GM15510 (cell line): ENCODE measurements at regions not wholly inside any gene's neighbourhood (a gene's known extent, or its start where the extent isn't known, plus 50 kb on each side); places are given as distances from the start of the nearest gene placed in this dataset.

Experiments
- POLR2A ChIP-seq: IDR thresholded peaks from 3 replicates; pipeline ENCODE4 v1.6.1; 2011; ENCODE audit warnings: borderline replicate concordance; ENCODE audit not compliant: insufficient read length; ENCODE audit errors: extremely low read depth

DNA sequence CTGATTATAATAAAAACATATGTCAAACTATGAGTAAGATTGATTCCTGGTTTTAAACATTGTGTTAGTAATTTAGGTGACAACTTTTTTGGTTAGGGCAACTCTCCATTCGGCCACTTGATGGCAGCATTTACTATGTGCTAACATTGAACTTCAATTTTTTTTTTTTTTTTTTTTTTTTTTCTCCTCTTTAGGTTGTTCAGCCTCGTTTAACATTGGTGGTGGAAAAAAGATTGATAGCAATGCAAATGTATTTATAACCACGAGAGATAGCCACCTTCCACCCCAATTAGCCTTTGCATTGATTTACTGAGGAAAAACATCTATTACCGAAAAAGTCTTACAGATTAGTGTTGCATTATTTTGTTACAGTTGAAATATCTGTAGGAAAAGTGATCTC, 159.1 kb downstream of the CSNK1G3 start:
- TF ChIP-seq POLR2A: no peak
